ENCODE measurements at regions not wholly inside any gene's neighbourhood (a gene's known extent, or its start where the extent isn't known, plus 50 kb on each side); places are given as distances from the start of the nearest gene placed in this dataset.

- TF ChIP-seq CTCF (IDR thresholded peaks at IDR 0.05) (no peak), SIN3A (IDR thresholded peaks at IDR 0.05; ENCODE audit: borderline replicate concordance, insufficient read depth, low read depth, low read length) (no peak), POLR2AphosphoS5 (IDR thresholded peaks at IDR 0.05; ENCODE audit: low read depth, low read length) (no peak), TCF7L2 (IDR thresholded peaks at IDR 0.05; ENCODE audit: low read depth, low read length) (no peak), REST (IDR thresholded peaks at IDR 0.05; ENCODE audit: insufficient read depth in 1 of 2, low read depth in 2 of 2, low read length in 1 of 2) (no peak)
These were observed 300.9 kb upstream of the DCN start for GRCh38 chr12:91483471-91483985.
